ENCODE measurements at regions not wholly inside any gene's neighbourhood (a gene's known extent, or its start where the extent isn't known, plus 50 kb on each side); places are given as distances from the start of the nearest gene placed in this dataset.

- Histone ChIP-seq H3K36me3 (ENCODE audit: control insufficient read depth in 2 of 2, insufficient read depth in 1 of 2, low read length in 2 of 2) (no peaks in the 10 kb centered on the region), H3K9me3 (ENCODE audit: control insufficient read depth, insufficient read depth, low read depth, low read length) (no peaks in the 10 kb centered on the region), H3K4me3 (ENCODE audit: low read depth, low read length) (no peak overlapping the region), H3K27ac (ENCODE audit: extremely low read depth, low read depth, low read length) (no peak overlapping the region), H3K4me1 (ENCODE audit: control insufficient read depth, insufficient read depth, low read length) (peaks cover 12% of the 10 kb centered on the region)
- ChIA-PET CTCF (interaction anchor here (0.7 kb wide), 1 partner anchor 101 kb away, joined by 3 read pairs; no protein-coding TSS in a partner anchor), POLR2A (interaction anchor here (0.6 kb wide), 1 partner anchor 189 kb away, joined by 4 read pairs; no protein-coding TSS in a partner anchor)
- TF ChIP-seq FEZF1 (tag by site-specific recombination; IDR thresholded peaks at IDR 0.05), result no peak
- TF ChIP-seq PRDM6 (tag by site-specific recombination; IDR thresholded peaks at IDR 0.05), result peak; percentile 89
- no peak for TF ChIP-seq HOXA7 (CRISPR knock-in tag; IDR thresholded peaks at IDR 0.05; ENCODE audit: borderline replicate concordance)
- TF ChIP-seq ZNF2 (tag by site-specific recombination; IDR thresholded peaks at IDR 0.05), result no peak
- TF ChIP-seq ZNF561 (tag by site-specific recombination; IDR thresholded peaks at IDR 0.05; ENCODE audit: borderline replicate concordance), result no peak
- no peak for TF ChIP-seq RBAK (tag by site-specific recombination; IDR thresholded peaks at IDR 0.05)
- peak; percentile 43; the same call in 1 of the 2 replicates for TF ChIP-seq ZBTB17 (tag by site-specific recombination; IDR thresholded peaks at IDR 0.05)
- peak; percentile 36; the same call in 1 of the 2 replicates for TF ChIP-seq KLF10 (tag by site-specific recombination; IDR thresholded peaks at IDR 0.05)
- TF ChIP-seq ZBTB44 (tag by site-specific recombination; IDR thresholded peaks at IDR 0.05), result 0 out of 2 replicates have a peak, but pooled peaks have one; percentile 40
- no peak for TF ChIP-seq SP3 (tag by site-specific recombination; IDR thresholded peaks at IDR 0.05)
- TF ChIP-seq ZNF202 (tag by site-specific recombination; IDR thresholded peaks at IDR 0.05; ENCODE audit: borderline replicate concordance), result no peak
- TF ChIP-seq MEIS1 (CRISPR knock-in tag; IDR thresholded peaks at IDR 0.05; ENCODE audit: borderline replicate concordance), result no peak
- TF ChIP-seq ZEB2 (tag by site-specific recombination; IDR thresholded peaks at IDR 0.05), result no peak
- 0 out of 2 replicates have a peak, but pooled peaks have one; percentile 11 for TF ChIP-seq ZNF660 (tag by site-specific recombination; IDR thresholded peaks at IDR 0.05)
- TF ChIP-seq INSM2 (tag by site-specific recombination; IDR thresholded peaks at IDR 0.05), result peak; percentile 54; the same call in 1 of the 2 replicates
- TF ChIP-seq SP7 (tag by site-specific recombination; IDR thresholded peaks at IDR 0.05), result peak; percentile 52; the same call in 1 of the 2 replicates
- TF ChIP-seq ZFHX2 (tag by site-specific recombination; conservative IDR thresholded peaks at IDR 0.05), result no peak
- no peak for TF ChIP-seq GLIS1 (tag by site-specific recombination; IDR thresholded peaks at IDR 0.05)
- TF ChIP-seq ZNF629 (tag by site-specific recombination; IDR thresholded peaks at IDR 0.05), result peak; percentile 16; the same call in 1 of the 2 replicates
- TF ChIP-seq, protein P1, sequence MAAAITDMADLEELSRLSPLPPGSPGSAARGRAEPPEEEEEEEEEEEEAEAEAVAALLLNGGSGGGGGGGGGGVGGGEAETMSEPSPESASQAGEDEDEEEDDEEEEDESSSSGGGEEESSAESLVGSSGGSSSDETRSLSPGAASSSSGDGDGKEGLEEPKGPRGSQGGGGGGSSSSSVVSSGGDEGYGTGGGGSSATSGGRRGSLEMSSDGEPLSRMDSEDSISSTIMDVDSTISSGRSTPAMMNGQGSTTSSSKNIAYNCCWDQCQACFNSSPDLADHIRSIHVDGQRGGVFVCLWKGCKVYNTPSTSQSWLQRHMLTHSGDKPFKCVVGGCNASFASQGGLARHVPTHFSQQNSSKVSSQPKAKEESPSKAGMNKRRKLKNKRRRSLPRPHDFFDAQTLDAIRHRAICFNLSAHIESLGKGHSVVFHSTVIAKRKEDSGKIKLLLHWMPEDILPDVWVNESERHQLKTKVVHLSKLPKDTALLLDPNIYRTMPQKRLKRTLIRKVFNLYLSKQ (tag by site-specific recombination; IDR thresholded peaks at IDR 0.05; ENCODE audit: borderline replicate concordance), result no peak
- no peak for TF ChIP-seq ZNF354C (tag by site-specific recombination; IDR thresholded peaks at IDR 0.05; ENCODE audit: borderline replicate concordance, low read depth)
- no peak for TF ChIP-seq WT1 (tag by site-specific recombination; IDR thresholded peaks at IDR 0.05)
- TF ChIP-seq HOXD13 (CRISPR knock-in tag; IDR thresholded peaks at IDR 0.05; ENCODE audit: borderline replicate concordance), result no peak
- no peak for TF ChIP-seq ZBTB1 (tag by site-specific recombination; IDR thresholded peaks at IDR 0.05)
- no peak for TF ChIP-seq ZBTB11 (tag by site-specific recombination; conservative IDR thresholded peaks at IDR 0.05; ENCODE audit: low read depth)
- no peak for TF ChIP-seq ZNF580 (tag by site-specific recombination; IDR thresholded peaks at IDR 0.05)
- no peak for TF ChIP-seq ZNF24 (tag by site-specific recombination; IDR thresholded peaks at IDR 0.05)
- no peak for TF ChIP-seq ZNF544 (tag by site-specific recombination; IDR thresholded peaks at IDR 0.05)
- TF ChIP-seq ZBTB20 (tag by site-specific recombination; IDR thresholded peaks at IDR 0.05), result no peak
Measured at GRCh38 chr12:111031916-111032590, 111.7 kb upstream of the MYL2 start.

Data from HEK293 (cell line).